HFF-Myc (cell line): ENCODE measurements at regions not wholly inside any gene's neighbourhood (a gene's known extent, or its start where the extent isn't known, plus 50 kb on each side); places are given as distances from the start of the nearest gene placed in this dataset.
A peak's percentile ranks its signal among the peaks of the same experiment; 100 is the strongest.

ENCODE experiments used
- DNase-seq: peaks from one replicate; pipeline ENCODE4 v3.0.0-alpha.2; 2011; ENCODE audit warnings: low read depth; ENCODE audit errors: extremely low read depth
- H3K4me3 ChIP-seq: replicated peaks from 2 replicates; pipeline ENCODE4 v1.5.1; 2011; ENCODE audit warnings: low read depth, mild to moderate bottlenecking, control low read depth, low read length
- TF ChIP-seq, protein P1 (sequence below): IDR thresholded peaks from 2 replicates; pipeline ENCODE4 v1.5.1; 2012; ENCODE audit warnings: mild to moderate bottlenecking, low read depth, low read length, control low read depth; ENCODE audit errors: missing control alignments

DNA sequence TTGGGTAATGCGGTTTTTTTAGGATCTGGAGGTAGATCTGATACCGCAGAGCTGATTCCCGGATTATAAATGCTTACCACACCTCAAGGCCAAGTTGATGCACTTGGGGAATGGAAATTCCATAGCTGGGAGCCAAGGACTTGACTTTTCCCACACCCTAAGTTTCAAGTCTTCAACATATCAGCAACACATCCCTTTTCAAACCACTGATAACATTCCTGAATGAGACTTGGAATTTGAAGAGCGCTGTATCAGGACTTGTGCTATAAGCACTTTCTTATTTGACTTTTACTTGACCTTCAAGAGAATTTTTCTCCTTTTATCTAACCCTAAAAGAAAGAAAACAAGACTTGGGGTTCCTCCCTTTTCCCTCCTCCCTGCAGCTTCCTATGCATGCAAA, 90.6 kb upstream of the NAA20 start:
- TF ChIP-seq, protein P1, sequence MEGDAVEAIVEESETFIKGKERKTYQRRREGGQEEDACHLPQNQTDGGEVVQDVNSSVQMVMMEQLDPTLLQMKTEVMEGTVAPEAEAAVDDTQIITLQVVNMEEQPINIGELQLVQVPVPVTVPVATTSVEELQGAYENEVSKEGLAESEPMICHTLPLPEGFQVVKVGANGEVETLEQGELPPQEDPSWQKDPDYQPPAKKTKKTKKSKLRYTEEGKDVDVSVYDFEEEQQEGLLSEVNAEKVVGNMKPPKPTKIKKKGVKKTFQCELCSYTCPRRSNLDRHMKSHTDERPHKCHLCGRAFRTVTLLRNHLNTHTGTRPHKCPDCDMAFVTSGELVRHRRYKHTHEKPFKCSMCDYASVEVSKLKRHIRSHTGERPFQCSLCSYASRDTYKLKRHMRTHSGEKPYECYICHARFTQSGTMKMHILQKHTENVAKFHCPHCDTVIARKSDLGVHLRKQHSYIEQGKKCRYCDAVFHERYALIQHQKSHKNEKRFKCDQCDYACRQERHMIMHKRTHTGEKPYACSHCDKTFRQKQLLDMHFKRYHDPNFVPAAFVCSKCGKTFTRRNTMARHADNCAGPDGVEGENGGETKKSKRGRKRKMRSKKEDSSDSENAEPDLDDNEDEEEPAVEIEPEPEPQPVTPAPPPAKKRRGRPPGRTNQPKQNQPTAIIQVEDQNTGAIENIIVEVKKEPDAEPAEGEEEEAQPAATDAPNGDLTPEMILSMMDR: no peak
- no peak for DNase-seq

DNA sequence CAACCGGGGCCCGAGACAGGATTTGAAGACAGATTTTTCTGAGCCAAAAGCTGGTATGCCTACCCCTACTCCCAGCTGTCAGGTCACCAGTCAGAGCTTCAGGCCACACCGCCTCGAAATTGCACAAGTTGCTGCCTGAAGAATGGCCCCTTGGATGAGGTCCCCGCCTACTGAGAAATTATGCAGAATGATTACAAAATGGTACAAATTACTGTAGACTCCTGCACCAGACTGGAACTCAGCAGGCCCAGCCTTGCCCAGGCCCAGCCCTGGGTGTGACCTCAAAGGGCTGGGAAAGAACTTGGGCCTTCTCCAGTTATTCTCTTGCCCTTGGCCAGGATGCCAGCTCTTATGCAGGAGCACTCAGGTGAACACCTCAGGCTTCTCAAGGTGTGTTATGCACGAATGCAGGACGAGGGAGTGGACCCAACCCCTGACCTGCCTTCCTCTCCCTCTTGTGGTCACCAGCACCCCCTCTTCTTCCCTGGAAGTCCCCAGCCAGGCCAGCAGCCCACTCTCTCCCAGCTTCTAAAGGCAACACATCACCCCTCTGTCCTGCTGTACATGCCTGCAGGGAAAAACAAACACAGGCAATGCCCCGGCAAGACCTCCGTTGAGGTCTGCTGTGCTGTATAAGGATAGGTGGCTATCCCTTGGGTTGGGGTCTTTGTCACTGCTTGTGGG, 88.7 kb upstream of the NAA20 start:
- no peak overlapping the region for H3K4me3 ChIP-seq
- TF ChIP-seq, protein P1: no peak
- no peak for DNase-seq

More for the DNA sequence above, 90.6 kb upstream of the NAA20 start:
- H3K4me3 ChIP-seq: no peak overlapping the region

DNA sequence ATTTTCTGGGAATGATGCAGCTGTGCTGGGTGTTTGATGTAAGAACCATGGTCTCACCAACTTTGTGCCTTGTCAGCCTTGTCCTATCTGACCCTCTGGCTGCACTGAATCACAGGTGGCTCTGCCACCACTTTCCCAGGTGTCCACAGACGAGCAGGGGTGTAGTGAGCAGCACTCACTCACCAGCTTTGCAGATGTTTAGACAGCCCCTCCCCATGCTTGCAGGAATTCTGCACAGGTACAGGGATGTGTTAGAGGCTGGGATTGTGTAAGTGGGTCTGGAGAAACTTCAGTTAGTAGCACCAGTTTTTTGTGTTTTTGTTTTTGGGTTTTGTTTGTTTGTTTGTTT, 88.2 kb upstream of the NAA20 start:
- H3K4me3 ChIP-seq: no peak overlapping the region
- DNase-seq: no peak
- TF ChIP-seq, protein P1: no peak

DNA sequence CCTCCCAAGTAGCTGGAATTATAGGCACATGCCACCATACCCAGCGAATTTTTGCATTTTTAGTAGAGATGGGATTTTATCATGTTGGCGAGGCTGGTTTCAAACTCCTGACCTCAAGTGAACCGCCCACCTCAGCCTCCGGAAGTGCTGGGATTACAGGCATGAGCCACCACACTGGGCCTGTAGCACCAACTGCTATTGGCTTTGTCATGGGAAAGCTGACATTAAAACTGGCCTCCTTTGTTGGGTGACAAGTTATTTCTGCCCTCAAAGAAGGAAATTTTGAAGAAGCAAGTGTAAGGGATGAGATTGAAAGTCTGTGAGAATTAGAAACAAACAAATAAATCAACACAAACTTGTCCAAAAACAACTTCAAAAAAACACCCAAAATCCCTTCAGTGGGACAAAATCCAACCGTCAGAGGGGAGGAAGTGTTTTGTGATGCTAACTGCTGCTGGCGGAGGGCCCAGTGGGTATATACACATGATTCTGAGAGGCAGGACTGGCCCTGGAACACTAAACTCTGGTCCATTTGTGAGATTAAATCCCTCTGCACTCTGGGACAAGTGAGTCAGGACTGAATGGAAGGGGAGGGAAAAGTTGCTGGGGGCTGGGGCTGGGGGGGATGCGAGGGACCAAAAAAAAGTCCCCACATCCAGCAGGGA, 87.5 kb upstream of the NAA20 start:
- no peak for DNase-seq
- no peak overlapping the region for H3K4me3 ChIP-seq
- TF ChIP-seq, protein P1: no peak

DNA sequence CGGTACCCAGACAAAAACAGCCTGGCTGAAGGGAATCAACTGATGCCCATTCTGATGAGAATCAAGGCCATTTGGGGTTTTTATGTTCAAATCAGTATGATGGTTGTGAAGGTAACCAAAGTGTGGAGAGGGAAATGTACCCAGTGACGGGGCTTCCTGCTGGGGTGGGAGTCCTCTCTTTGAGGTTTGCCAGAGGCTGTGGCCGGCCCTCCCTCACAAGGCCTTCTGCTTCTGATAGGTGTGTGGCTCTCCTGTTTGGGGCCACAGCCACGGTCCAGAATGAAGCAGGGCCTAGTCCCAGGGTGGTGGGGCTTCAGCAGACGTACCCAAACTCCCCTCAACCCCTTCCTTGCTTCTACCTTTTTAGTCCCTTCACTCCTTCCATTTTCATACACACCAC, 86.7 kb upstream of the NAA20 start:
- TF ChIP-seq, protein P1: no peak
- no peak overlapping the region for H3K4me3 ChIP-seq
- DNase-seq: no peak

DNA sequence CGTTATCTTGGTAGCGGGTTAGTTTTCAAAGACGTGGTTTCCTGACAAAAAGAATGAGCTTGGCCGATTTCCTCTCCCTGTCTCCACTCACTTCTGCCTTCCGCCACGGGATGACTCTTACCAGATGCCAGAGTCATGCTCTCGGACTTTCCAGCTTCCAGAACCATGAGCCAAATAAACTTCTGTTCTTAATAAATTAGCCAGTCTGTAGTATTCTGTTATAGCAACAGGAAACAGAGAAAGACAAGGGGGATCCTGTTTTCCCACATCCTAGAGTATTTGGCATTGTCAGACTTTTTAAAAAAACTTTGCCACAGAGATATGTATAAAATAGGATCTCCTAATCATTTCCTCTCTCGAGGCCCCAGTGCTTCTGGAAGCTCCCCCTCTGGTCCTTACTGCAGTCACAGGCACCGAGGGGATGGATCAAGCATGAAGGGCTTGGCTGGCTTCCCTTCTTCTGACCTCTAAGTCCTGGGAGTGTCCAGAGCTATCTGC, 84.9 kb upstream of the NAA20 start:
- peak; percentile 87 for DNase-seq
- no peak overlapping the region for H3K4me3 ChIP-seq
- TF ChIP-seq, protein P1: no peak
